A673 (cell line): ENCODE measurements at regions not wholly inside any gene's neighbourhood (a gene's known extent, or its start where the extent isn't known, plus 50 kb on each side); places are given as distances from the start of the nearest gene placed in this dataset.

Source experiments
- CTCF ChIP-seq: fragments of 300-800, 200-600 bp; sonication (generic); conservative IDR thresholded peaks from 2 replicates; pipeline ENCODE4 v1.5.1; 2017; ENCODE audit warnings: low read depth, mild to moderate bottlenecking, antibody characterized with exemption, low read length, moderate library complexity, mixed read lengths
- EZH2 ChIP-seq: fragments of 200-600 bp; sonication (generic); IDR thresholded peaks from 2 replicates; pipeline ENCODE4 v1.6.1; 2017; ENCODE audit warnings: borderline replicate concordance, low read depth, mild to moderate bottlenecking, mixed read lengths, antibody characterized with exemption, low read length; ENCODE audit not compliant: poor library complexity, severe bottlenecking

GRCh38 chr11:129637983-129638776 lies 177.5 kb upstream of the TMEM45B start:
- TF ChIP-seq CTCF (no peak), EZH2 (no peak)
